Hepatocyte (in vitro differentiated cells): ENCODE measurements at regions not wholly inside any gene's neighbourhood (a gene's known extent, or its start where the extent isn't known, plus 50 kb on each side); places are given as distances from the start of the nearest gene placed in this dataset.
"Not testable (repeated sequence)": the region's sequence is repeated elsewhere in the genome, so short reads cannot be mapped to it uniquely, and the experiment has no call there.

Experiments used
- EZH2 ChIP-seq: fragments of 200-600 bp; sonication (generic); IDR thresholded peaks from 2 replicates; pipeline ENCODE4 v1.6.1; 2016; ENCODE audit warnings: antibody characterized with exemption, mild to moderate bottlenecking, borderline replicate concordance
- TF ChIP-seq, protein P1 (sequence below): fragments of 200-600 bp; sonication (generic); IDR thresholded peaks from 2 replicates; pipeline ENCODE4 v1.5.1; 2016; ENCODE audit warnings: antibody characterized with exemption, mild to moderate bottlenecking; ENCODE audit not compliant: poor library complexity

DNA sequence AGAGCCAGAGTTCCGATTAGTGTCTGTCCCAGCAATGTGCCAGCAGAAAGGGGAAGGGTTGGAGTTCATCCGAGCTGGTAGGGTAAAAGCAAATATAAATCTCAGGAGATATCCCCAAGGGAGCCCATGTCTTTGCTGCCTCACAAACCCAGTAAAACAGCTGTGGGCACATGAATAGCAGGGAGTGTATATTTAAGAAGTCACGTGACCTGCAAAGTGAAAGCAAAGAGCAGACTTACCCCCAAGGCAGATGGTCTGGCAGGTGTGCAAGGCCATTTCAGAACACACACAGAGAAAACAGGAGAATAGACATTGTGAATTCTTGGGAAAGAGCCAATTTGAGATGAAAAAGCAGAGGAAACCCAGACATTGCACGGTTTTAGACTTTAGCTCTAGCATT, 653.4 kb downstream of the TGIF2LX start:
- TF ChIP-seq, protein P1, sequence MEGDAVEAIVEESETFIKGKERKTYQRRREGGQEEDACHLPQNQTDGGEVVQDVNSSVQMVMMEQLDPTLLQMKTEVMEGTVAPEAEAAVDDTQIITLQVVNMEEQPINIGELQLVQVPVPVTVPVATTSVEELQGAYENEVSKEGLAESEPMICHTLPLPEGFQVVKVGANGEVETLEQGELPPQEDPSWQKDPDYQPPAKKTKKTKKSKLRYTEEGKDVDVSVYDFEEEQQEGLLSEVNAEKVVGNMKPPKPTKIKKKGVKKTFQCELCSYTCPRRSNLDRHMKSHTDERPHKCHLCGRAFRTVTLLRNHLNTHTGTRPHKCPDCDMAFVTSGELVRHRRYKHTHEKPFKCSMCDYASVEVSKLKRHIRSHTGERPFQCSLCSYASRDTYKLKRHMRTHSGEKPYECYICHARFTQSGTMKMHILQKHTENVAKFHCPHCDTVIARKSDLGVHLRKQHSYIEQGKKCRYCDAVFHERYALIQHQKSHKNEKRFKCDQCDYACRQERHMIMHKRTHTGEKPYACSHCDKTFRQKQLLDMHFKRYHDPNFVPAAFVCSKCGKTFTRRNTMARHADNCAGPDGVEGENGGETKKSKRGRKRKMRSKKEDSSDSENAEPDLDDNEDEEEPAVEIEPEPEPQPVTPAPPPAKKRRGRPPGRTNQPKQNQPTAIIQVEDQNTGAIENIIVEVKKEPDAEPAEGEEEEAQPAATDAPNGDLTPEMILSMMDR, result not testable (repeated sequence)
- not testable (repeated sequence) for TF ChIP-seq EZH2
